ENCODE measurements at regions not wholly inside any gene's neighbourhood (a gene's known extent, or its start where the extent isn't known, plus 50 kb on each side); places are given as distances from the start of the nearest gene placed in this dataset.
"Not testable (repeated sequence)": the region's sequence is repeated elsewhere in the genome, so short reads cannot be mapped to it uniquely, and the experiment has no call there.

- 17% methylated on average over 6 of the region's 6 CpGs for WGBS
- H3K27ac ChIP-seq (ENCODE audit: low read depth) = no peak overlapping the region
- H3K36me3 ChIP-seq (ENCODE audit: insufficient read depth) = no peaks in the 10 kb centered on the region
- H3K4me3 ChIP-seq (ENCODE audit: low read depth, low read length) = no peak overlapping the region
- DNase-seq (ENCODE audit: extremely low spot score) = peak; percentile 35
- no peaks in the 10 kb centered on the region for H3K4me1 ChIP-seq (ENCODE audit: insufficient read depth)
Measured at GRCh38 chr7:19919261-19920095, 146.1 kb upstream of the TMEM196 start.

- 82% methylated on average over 1 of the region's 1 CpG for WGBS
- no peaks in the 10 kb centered on the region for H3K4me1 ChIP-seq (ENCODE audit: insufficient read depth)
- H3K36me3 ChIP-seq (ENCODE audit: insufficient read depth) = no peaks in the 10 kb centered on the region
- H3K27ac ChIP-seq (ENCODE audit: low read depth) = no peak overlapping the region
- no peak overlapping the region for H3K4me3 ChIP-seq (ENCODE audit: low read depth, low read length)
- no peak for DNase-seq (ENCODE audit: extremely low spot score)
Measured at GRCh38 chr7:19916046-19916445, 142.6 kb upstream of the TMEM196 start.

- no peak for DNase-seq (ENCODE audit: extremely low spot score)
- no peak overlapping the region for H3K4me3 ChIP-seq (ENCODE audit: low read depth, low read length)
- no peak overlapping the region for H3K27ac ChIP-seq (ENCODE audit: low read depth)
- no peaks in the 10 kb centered on the region for H3K4me1 ChIP-seq (ENCODE audit: insufficient read depth)
- no peaks in the 10 kb centered on the region for H3K36me3 ChIP-seq (ENCODE audit: insufficient read depth)
Measured at GRCh38 chr7:19915596-19915995, 142.2 kb upstream of the TMEM196 start.

GRCh38 chr7:19914866-19915265 is 141.4 kb upstream of the TMEM196 start:
- Histone ChIP-seq H3K4me3 (ENCODE audit: low read depth, low read length) (no peak overlapping the region), H3K36me3 (ENCODE audit: insufficient read depth) (no peaks in the 10 kb centered on the region), H3K27ac (ENCODE audit: low read depth) (no peak overlapping the region), H3K4me1 (ENCODE audit: insufficient read depth) (no peaks in the 10 kb centered on the region)
- 96% methylated on average over 1 of the region's 1 CpG for WGBS
- no peak for DNase-seq (ENCODE audit: extremely low spot score)

GRCh38 chr7:19900118-19900517 is 126.7 kb upstream of the TMEM196 start:
- DNase-seq (ENCODE audit: extremely low spot score) = no peak
- Histone ChIP-seq H3K27ac (ENCODE audit: low read depth) (no peak overlapping the region), H3K4me1 (ENCODE audit: insufficient read depth) (no peaks in the 10 kb centered on the region), H3K36me3 (ENCODE audit: insufficient read depth) (no peaks in the 10 kb centered on the region), H3K4me3 (ENCODE audit: low read depth, low read length) (no peak overlapping the region)

GRCh38 chr7:19899529-19899928 is 126.1 kb upstream of the TMEM196 start:
- DNase-seq (ENCODE audit: extremely low spot score) = no peak
- H3K4me3 ChIP-seq (ENCODE audit: low read depth, low read length) = no peak overlapping the region
- WGBS = 48% methylated on average over 3 of the region's 3 CpGs

GRCh38 chr7:19882893-19883292 is 109.5 kb upstream of the TMEM196 start:
- not testable (repeated sequence) for H3K27ac ChIP-seq (ENCODE audit: low read depth); DNase-seq (ENCODE audit: extremely low spot score); H3K4me3 ChIP-seq (ENCODE audit: low read depth, low read length); H3K4me1 ChIP-seq (ENCODE audit: insufficient read depth); H3K36me3 ChIP-seq (ENCODE audit: insufficient read depth)
- 96% methylated on average over 11 of the region's 11 CpGs for WGBS

More at GRCh38 chr7:19899529-19899928, 126.1 kb upstream of the TMEM196 start:
- Histone ChIP-seq H3K27ac (ENCODE audit: low read depth) (no peak overlapping the region), H3K36me3 (ENCODE audit: insufficient read depth) (no peaks in the 10 kb centered on the region), H3K4me1 (ENCODE audit: insufficient read depth) (no peaks in the 10 kb centered on the region)

- no peak for DNase-seq (ENCODE audit: extremely low spot score)
- H3K4me1 ChIP-seq (ENCODE audit: insufficient read depth) = no peaks in the 10 kb centered on the region
- H3K36me3 ChIP-seq (ENCODE audit: insufficient read depth) = no peaks in the 10 kb centered on the region
- H3K4me3 ChIP-seq (ENCODE audit: low read depth, low read length) = no peak overlapping the region
- 88% methylated on average over 1 of the region's 1 CpG for WGBS
- no peak overlapping the region for H3K27ac ChIP-seq (ENCODE audit: low read depth)
Measured at GRCh38 chr7:19872094-19872493, 98.7 kb upstream of the TMEM196 start.

GRCh38 chr7:19871102-19871501 is 97.7 kb upstream of the TMEM196 start:
- H3K27ac ChIP-seq (ENCODE audit: low read depth) = no peak overlapping the region
- no peak overlapping the region for H3K4me3 ChIP-seq (ENCODE audit: low read depth, low read length)
- 92% methylated on average over 2 of the region's 2 CpGs for WGBS
- DNase-seq (ENCODE audit: extremely low spot score) = no peak
- H3K36me3 ChIP-seq (ENCODE audit: insufficient read depth) = no peaks in the 10 kb centered on the region
- H3K4me1 ChIP-seq (ENCODE audit: insufficient read depth) = no peaks in the 10 kb centered on the region

- no peak overlapping the region for H3K4me3 ChIP-seq (ENCODE audit: low read depth, low read length)
- WGBS = 92% methylated on average over 3 of the region's 3 CpGs
- DNase-seq (ENCODE audit: extremely low spot score) = no peak
- H3K36me3 ChIP-seq (ENCODE audit: insufficient read depth) = no peaks in the 10 kb centered on the region
- no peak overlapping the region for H3K27ac ChIP-seq (ENCODE audit: low read depth)
- no peaks in the 10 kb centered on the region for H3K4me1 ChIP-seq (ENCODE audit: insufficient read depth)
Measured at GRCh38 chr7:19869979-19870378, 96.6 kb upstream of the TMEM196 start.

GRCh38 chr7:19853261-19853832 is 79.9 kb upstream of the TMEM196 start:
- no peaks in the 10 kb centered on the region for H3K4me1 ChIP-seq (ENCODE audit: insufficient read depth)
- H3K4me3 ChIP-seq (ENCODE audit: low read depth, low read length) = no peak overlapping the region
- H3K27ac ChIP-seq (ENCODE audit: low read depth) = no peak overlapping the region
- 79% methylated on average over 5 of the region's 5 CpGs for WGBS
- no peak for DNase-seq (ENCODE audit: extremely low spot score)
- H3K36me3 ChIP-seq (ENCODE audit: insufficient read depth) = no peaks in the 10 kb centered on the region

GRCh38 chr7:19852192-19852591 is 78.8 kb upstream of the TMEM196 start:
- H3K4me3 ChIP-seq (ENCODE audit: low read depth, low read length) = no peak overlapping the region
- H3K27ac ChIP-seq (ENCODE audit: low read depth) = no peak overlapping the region
- no peaks in the 10 kb centered on the region for H3K4me1 ChIP-seq (ENCODE audit: insufficient read depth)
- DNase-seq (ENCODE audit: extremely low spot score) = no peak
- 34% methylated on average over 1 of the region's 1 CpG for WGBS
- H3K36me3 ChIP-seq (ENCODE audit: insufficient read depth) = no peaks in the 10 kb centered on the region

GRCh38 chr7:19851504-19851903 is 78.1 kb upstream of the TMEM196 start:
- Histone ChIP-seq H3K4me1 (ENCODE audit: insufficient read depth) (no peaks in the 10 kb centered on the region), H3K36me3 (ENCODE audit: insufficient read depth) (no peaks in the 10 kb centered on the region), H3K27ac (ENCODE audit: low read depth) (no peak overlapping the region), H3K4me3 (ENCODE audit: low read depth, low read length) (no peak overlapping the region)
- 80% methylated on average over 3 of the region's 3 CpGs for WGBS
- DNase-seq (ENCODE audit: extremely low spot score) = no peak

- DNase-seq (ENCODE audit: extremely low spot score) = no peak
- H3K27ac ChIP-seq (ENCODE audit: low read depth) = no peak overlapping the region
- WGBS = 79% methylated on average over 2 of the region's 2 CpGs
- H3K36me3 ChIP-seq (ENCODE audit: insufficient read depth) = no peaks in the 10 kb centered on the region
- no peak overlapping the region for H3K4me3 ChIP-seq (ENCODE audit: low read depth, low read length)
- no peaks in the 10 kb centered on the region for H3K4me1 ChIP-seq (ENCODE audit: insufficient read depth)
Measured at GRCh38 chr7:19834566-19834965, 61.1 kb upstream of the TMEM196 start.

All from urinary bladder (tissue), 3 donors.